ENCODE measurements at regions not wholly inside any gene's neighbourhood (a gene's known extent, or its start where the extent isn't known, plus 50 kb on each side); places are given as distances from the start of the nearest gene placed in this dataset.
"Not testable (repeated sequence)": the region's sequence is repeated elsewhere in the genome, so short reads cannot be mapped to it uniquely, and the experiment has no call there.

GRCh38 chr9:67418496-67419079 is 426.2 kb upstream of the SPATA31A3 start:
- intact Hi-C loops (cut with DNase I); H3K9me3 ChIP-seq; H3K27me3 ChIP-seq; H3K4me1 ChIP-seq; H3K4me3 ChIP-seq; DNase-seq; H3K27ac ChIP-seq; H3K36me3 ChIP-seq: not testable (repeated sequence)
- ATAC-seq, result peak in 2 of 4 donors; percentile 41 to 58
- no CpG with 5 or more reads among the region's 4 CpGs for WGBS, 4 donors

GRCh38 chr9:67417341-67417983 is 425.1 kb upstream of the SPATA31A3 start:
- DNase-seq; H3K4me1 ChIP-seq; H3K27me3 ChIP-seq; intact Hi-C loops (cut with DNase I); H3K4me3 ChIP-seq; H3K36me3 ChIP-seq; H3K9me3 ChIP-seq; H3K27ac ChIP-seq: not testable (repeated sequence)
- peak in 1 of 4 donors; percentile 21 for ATAC-seq
- WGBS, 4 donors, result 89 to 100% (median 93%) methylated on average over 1 of the region's 7 CpGs

- 77 to 88% (median 84%) methylated on average over 2 to 4 of the region's 6 CpGs for WGBS, 4 donors
- H3K27ac ChIP-seq; DNase-seq; H3K36me3 ChIP-seq; H3K9me3 ChIP-seq; H3K27me3 ChIP-seq; H3K4me1 ChIP-seq; H3K4me3 ChIP-seq; intact Hi-C loops (cut with DNase I): not testable (repeated sequence)
- peak in 1 of 4 donors; percentile 31 for ATAC-seq
These were observed 424.3 kb upstream of the SPATA31A3 start for GRCh38 chr9:67416639-67417038.

- H3K9me3 ChIP-seq; ATAC-seq; intact Hi-C loops (cut with DNase I); H3K27me3 ChIP-seq; H3K36me3 ChIP-seq; DNase-seq; H3K4me3 ChIP-seq; H3K27ac ChIP-seq; H3K4me1 ChIP-seq: not testable (repeated sequence)
- 59 to 86% (median 67%) methylated on average over 3 to 5 of the region's 7 CpGs for WGBS, 4 donors
These were observed 418.4 kb upstream of the SPATA31A3 start for GRCh38 chr9:67410606-67411220.

GRCh38 chr9:67403739-67404138 is 411.4 kb upstream of the SPATA31A3 start:
- H3K27me3 ChIP-seq; ATAC-seq; H3K4me3 ChIP-seq; intact Hi-C loops (cut with DNase I); H3K9me3 ChIP-seq; H3K27ac ChIP-seq; H3K4me1 ChIP-seq; H3K36me3 ChIP-seq; DNase-seq: not testable (repeated sequence)
- WGBS, 4 donors, result no CpG with 5 or more reads among the region's 4 CpGs

GRCh38 chr9:67397731-67398130 is 405.4 kb upstream of the SPATA31A3 start:
- H3K4me1 ChIP-seq; H3K27ac ChIP-seq; H3K36me3 ChIP-seq; H3K27me3 ChIP-seq; H3K9me3 ChIP-seq; intact Hi-C loops (cut with DNase I); H3K4me3 ChIP-seq; ATAC-seq; DNase-seq: not testable (repeated sequence)
- WGBS, 4 donors, result 76 to 91% (median 80%) methylated on average over 2 of the region's 2 CpGs

- DNase-seq; H3K36me3 ChIP-seq; H3K4me3 ChIP-seq; H3K9me3 ChIP-seq; H3K27me3 ChIP-seq; H3K4me1 ChIP-seq; intact Hi-C loops (cut with DNase I); H3K27ac ChIP-seq: not testable (repeated sequence)
- WGBS, 4 donors, result no CpG with 5 or more reads among the region's 5 CpGs
- peak in 1 of 4 donors; percentile 62 for ATAC-seq
These were observed 402.4 kb upstream of the SPATA31A3 start for GRCh38 chr9:67394782-67395181.

GRCh38 chr9:67394038-67394437 is 401.7 kb upstream of the SPATA31A3 start:
- H3K4me1 ChIP-seq; H3K36me3 ChIP-seq; intact Hi-C loops (cut with DNase I); H3K27ac ChIP-seq; DNase-seq; H3K27me3 ChIP-seq; H3K4me3 ChIP-seq; H3K9me3 ChIP-seq: not testable (repeated sequence)
- 45% methylated on average over 2 of the region's 4 CpGs; no CpG with 5 or more reads in 3 of the 4 donors for WGBS, 4 donors
- peak in 1 of 4 donors; percentile 54 for ATAC-seq

GRCh38 chr9:67369664-67370063 is 377.3 kb upstream of the SPATA31A3 start:
- peak in 1 of 4 donors; percentile 33 for ATAC-seq
- H3K4me3 ChIP-seq; H3K36me3 ChIP-seq; H3K9me3 ChIP-seq; intact Hi-C loops (cut with DNase I); H3K27ac ChIP-seq; H3K27me3 ChIP-seq; H3K4me1 ChIP-seq; DNase-seq: not testable (repeated sequence)
- WGBS, 4 donors, result no CpG with 5 or more reads among the region's 2 CpGs

- H3K27me3 ChIP-seq; H3K9me3 ChIP-seq; H3K27ac ChIP-seq; ATAC-seq; H3K36me3 ChIP-seq; DNase-seq; intact Hi-C loops (cut with DNase I); H3K4me3 ChIP-seq; H3K4me1 ChIP-seq: not testable (repeated sequence)
- no CpG with 5 or more reads among the region's 7 CpGs for WGBS, 4 donors
These were observed 370.0 kb upstream of the SPATA31A3 start for GRCh38 chr9:67362325-67362724.

GRCh38 chr9:67353961-67354360 is 361.6 kb upstream of the SPATA31A3 start:
- DNase-seq; intact Hi-C loops (cut with DNase I); H3K4me3 ChIP-seq; H3K9me3 ChIP-seq; H3K4me1 ChIP-seq; H3K27me3 ChIP-seq; H3K36me3 ChIP-seq; H3K27ac ChIP-seq: not testable (repeated sequence)
- WGBS, 4 donors, result no CpG with 5 or more reads among the region's 4 CpGs
- ATAC-seq, result peak in 1 of 4 donors; percentile 57

All from heart left ventricle (tissue), 16 donors.